GM23338 (cell line): ENCODE measurements at regions not wholly inside any gene's neighbourhood (a gene's known extent, or its start where the extent isn't known, plus 50 kb on each side); places are given as distances from the start of the nearest gene placed in this dataset.

Source experiments
- ATAC-seq: fragments of 200-7000 bp; cut with Tn5 transposase; 3 replicates; pipeline ENCODE4 v1.9.1; 2020
- DNase-seq: peaks from one replicate; pipeline ENCODE4 v3.0.0-alpha.2; 2015; ENCODE audit warnings: low spot score
- H2AFZ ChIP-seq: fragments of 200-600 bp; sonication (generic); 2 replicates; pipeline ENCODE4 v1.8.0; 2016; ENCODE audit warnings: antibody characterized with exemption, mild to moderate bottlenecking, moderate library complexity
- H3F3A ChIP-seq: fragments of 200-600 bp; sonication (generic); replicated peaks from 2 replicates; pipeline ENCODE4 v1.8.0; 2017; ENCODE audit warnings: antibody characterized with exemption, mixed run types, low read depth
- H3K27ac ChIP-seq: fragments of 200-600 bp; sonication (generic); 2 replicates; pipeline ENCODE4 v1.6.1; 2016; ENCODE audit warnings: low read depth
- H3K27me3 ChIP-seq: fragments of 200-600 bp; sonication (generic); 2 replicates; pipeline ENCODE4 v1.8.0; 2016; ENCODE audit warnings: mild to moderate bottlenecking, mixed run types, moderate library complexity; ENCODE audit not compliant: insufficient read depth
- H3K36me3 ChIP-seq: fragments of 200-600 bp; sonication (generic); 2 replicates; pipeline ENCODE4 v1.8.0; 2016; ENCODE audit warnings: mild to moderate bottlenecking; ENCODE audit not compliant: insufficient read depth
- H3K4me1 ChIP-seq: fragments of 200-600 bp; sonication (generic); 2 replicates; pipeline ENCODE4 v1.8.0; 2016; ENCODE audit warnings: mild to moderate bottlenecking, moderate library complexity; ENCODE audit not compliant: insufficient read depth
- H3K4me2 ChIP-seq: fragments of 200-600 bp; sonication (generic); 2 replicates; pipeline ENCODE4 v1.7.1; 2017; ENCODE audit warnings: mixed run types
- H3K4me3 ChIP-seq: fragments of 200-600 bp; sonication (generic); 2 replicates; pipeline ENCODE4 v1.6.1; 2016; ENCODE audit warnings: mixed run types
- H3K79me2 ChIP-seq: fragments of 200-600 bp; sonication (generic); replicated peaks from 2 replicates; pipeline ENCODE4 v1.8.0; 2017; ENCODE audit warnings: mild to moderate bottlenecking; ENCODE audit not compliant: insufficient read depth
- H3K9me2 ChIP-seq: fragments of 200-600 bp; sonication (generic); 2 replicates; pipeline ENCODE4 v1.8.0; 2017; ENCODE audit not compliant: insufficient read depth
- H4K20me1 ChIP-seq: fragments of 200-600 bp; sonication (generic); replicated peaks from 2 replicates; pipeline ENCODE4 v1.8.0; 2017; ENCODE audit warnings: mild to moderate bottlenecking; ENCODE audit not compliant: insufficient read depth
- H3K27ac Mint-ChIP-seq: 2 replicates; pipeline ENCODE4 v1.8.0; 2020; ENCODE audit warnings: inconsistent platforms, mild to moderate bottlenecking, moderate library complexity, mixed read lengths
- H3K27me3 Mint-ChIP-seq: 3 replicates; pipeline ENCODE4 v1.8.0; 2022; ENCODE audit warnings: low read depth, mild to moderate bottlenecking, moderate library complexity, mixed read lengths, inconsistent platforms; ENCODE audit not compliant: insufficient read depth, poor library complexity
- H3K36me3 Mint-ChIP-seq: 3 replicates; pipeline ENCODE4 v1.8.0; 2021; ENCODE audit warnings: low read depth, mild to moderate bottlenecking, inconsistent platforms, moderate library complexity, mixed read lengths
- H3K4me1 Mint-ChIP-seq: 3 replicates; pipeline ENCODE4 v1.8.0; 2020; ENCODE audit warnings: mild to moderate bottlenecking, inconsistent platforms, mixed read lengths
- H3K4me3 Mint-ChIP-seq: 3 replicates; pipeline ENCODE4 v1.8.0; 2021; ENCODE audit warnings: moderate library complexity, mild to moderate bottlenecking, inconsistent platforms, mixed read lengths
- H3K9me3 Mint-ChIP-seq: 3 replicates; pipeline ENCODE4 v1.8.0; 2020; ENCODE audit warnings: moderate library complexity, mild to moderate bottlenecking, inconsistent platforms, mixed read lengths
- CREB1 ChIP-seq: fragments of 250-450 bp; sonication (Bioruptor Pico); IDR thresholded peaks from 2 replicates; pipeline ENCODE4 v1.5.0; 2020; ENCODE audit warnings: low read depth, mild to moderate bottlenecking, moderate library complexity
- EZH2 ChIP-seq: fragments of 200-600 bp; sonication (generic); IDR thresholded peaks from one replicate; pipeline ENCODE4 v1.8.0; 2017; ENCODE audit warnings: antibody characterized with exemption, mild to moderate bottlenecking, low read depth; ENCODE audit not compliant: unreplicated experiment
- EZH2phosphoT487 ChIP-seq: fragments of 200-600 bp; sonication (generic); IDR thresholded peaks from one replicate; pipeline ENCODE4 v1.8.1; 2018; ENCODE audit warnings: antibody characterized with exemption; ENCODE audit not compliant: unreplicated experiment
- JUNB ChIP-seq: IDR thresholded peaks from one replicate; pipeline ENCODE4 v1.6.1; 2016; ENCODE audit warnings: antibody characterized with exemption; ENCODE audit not compliant: unreplicated experiment
- NANOG ChIP-seq: IDR thresholded peaks from 2 replicates; pipeline ENCODE4 v1.6.1; 2016; ENCODE audit warnings: antibody characterized with exemption, borderline replicate concordance
- POLR2AphosphoS5 ChIP-seq: IDR thresholded peaks from 2 replicates; pipeline ENCODE4 v1.6.1; 2016; ENCODE audit warnings: antibody characterized with exemption, low read depth
- STAT1 ChIP-seq: IDR thresholded peaks from one replicate; pipeline ENCODE4 v1.6.1; 2016; ENCODE audit warnings: antibody characterized with exemption; ENCODE audit not compliant: unreplicated experiment
- ZNF114 ChIP-seq: fragments of 250-450 bp; sonication (Bioruptor Pico); IDR thresholded peaks from 2 replicates; pipeline ENCODE4 v1.5.0; 2020; ENCODE audit warnings: mild to moderate bottlenecking, moderate library complexity
- ZNF331 ChIP-seq: fragments of 250-450 bp; sonication (Bioruptor Pico); IDR thresholded peaks from 2 replicates; pipeline ENCODE4 v1.5.0; 2020; ENCODE audit warnings: low read depth, mild to moderate bottlenecking, moderate library complexity
- TF ChIP-seq, protein P1 (sequence below), 2 experiments: fragments of 200-600 bp in 1 of 2; sonication (generic) in 1 of 2; conservative IDR thresholded peaks; 2 replicates each; pipeline versions ENCODE4 v1.5.1 to v1.6.1; 2016 to 2017; ENCODE audit warnings: antibody characterized with exemption in 2 of 2, low read depth in 2 of 2, mild to moderate bottlenecking in 2 of 2, moderate library complexity in 1 of 2
- TF ChIP-seq, protein P2 (sequence below): IDR thresholded peaks from 2 replicates; pipeline ENCODE4 v1.6.1; 2016; ENCODE audit warnings: antibody characterized with exemption
- TF ChIP-seq, protein P3 (sequence below): fragments of 250-450 bp; sonication (Bioruptor Pico); IDR thresholded peaks from 2 replicates; pipeline ENCODE4 v1.5.0; 2020; ENCODE audit warnings: mild to moderate bottlenecking, moderate library complexity
- TF ChIP-seq, protein P4 (sequence below): IDR thresholded peaks from one replicate; pipeline ENCODE4 v1.6.1; 2018; ENCODE audit warnings: antibody characterized with exemption; ENCODE audit not compliant: unreplicated experiment

DNA sequence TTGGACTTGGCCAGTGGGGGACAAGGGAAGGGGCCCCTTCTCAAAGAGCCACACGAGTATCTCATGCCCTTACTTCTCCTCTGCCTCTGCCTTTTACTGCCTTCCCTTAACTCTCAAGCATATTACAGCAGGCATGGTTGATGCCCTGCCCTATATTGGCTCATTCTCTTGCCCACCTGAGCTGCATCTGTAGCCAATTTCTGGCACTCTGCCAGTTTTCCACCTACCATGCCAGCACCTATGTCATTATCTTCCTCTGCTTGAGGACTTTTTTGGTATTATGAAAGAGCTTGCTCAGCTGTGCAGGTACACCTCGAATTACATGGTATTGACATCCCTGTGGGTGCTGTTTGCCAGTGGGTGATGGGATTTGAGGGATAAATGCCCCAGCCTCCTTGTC lies 181.8 kb downstream of the OXSM start:
- H3K36me3 ChIP-seq, result no peaks in the 10 kb centered on the region
- ATAC-seq (no peak), DNase-seq (no peak)
- 0 out of 2 replicates have a peak, but pooled peaks cover 2% of the 10 kb centered on the region for H3K9me2 ChIP-seq
- H2AFZ ChIP-seq, result no peak overlapping the region
- no peak overlapping the region for H3K4me2 ChIP-seq
- no peaks in the 10 kb centered on the region for H3K27me3 ChIP-seq
- H3K27ac ChIP-seq, result no peak overlapping the region
- H3K4me3 ChIP-seq, result no peak overlapping the region
- no peaks in the 10 kb centered on the region for H3K79me2 ChIP-seq
- Mint-ChIP-seq H3K4me3 (no peak overlapping the region), H3K36me3 (no peaks in the 10 kb centered on the region; the same call in 2 of the 3 replicates), H3K27ac (no peak overlapping the region), H3K4me1 (peaks cover 6% of the 10 kb centered on the region; the same call in 2 of the 3 replicates), H3K9me3 (peaks cover 2% of the 10 kb centered on the region; the same call in 2 of the 3 replicates), H3K27me3 (no peaks in the 10 kb centered on the region)
- no peaks in the 10 kb centered on the region for H4K20me1 ChIP-seq
- no peaks in the 10 kb centered on the region for H3K4me1 ChIP-seq
- H3F3A ChIP-seq, result no peaks in the 10 kb centered on the region
- TF ChIP-seq JUNB, result no peak
- TF ChIP-seq EZH2, result no peak
- no peak for TF ChIP-seq ZNF114 (CRISPR knock-in tag)
- TF ChIP-seq ZNF331, result no peak
- TF ChIP-seq, protein P1, sequence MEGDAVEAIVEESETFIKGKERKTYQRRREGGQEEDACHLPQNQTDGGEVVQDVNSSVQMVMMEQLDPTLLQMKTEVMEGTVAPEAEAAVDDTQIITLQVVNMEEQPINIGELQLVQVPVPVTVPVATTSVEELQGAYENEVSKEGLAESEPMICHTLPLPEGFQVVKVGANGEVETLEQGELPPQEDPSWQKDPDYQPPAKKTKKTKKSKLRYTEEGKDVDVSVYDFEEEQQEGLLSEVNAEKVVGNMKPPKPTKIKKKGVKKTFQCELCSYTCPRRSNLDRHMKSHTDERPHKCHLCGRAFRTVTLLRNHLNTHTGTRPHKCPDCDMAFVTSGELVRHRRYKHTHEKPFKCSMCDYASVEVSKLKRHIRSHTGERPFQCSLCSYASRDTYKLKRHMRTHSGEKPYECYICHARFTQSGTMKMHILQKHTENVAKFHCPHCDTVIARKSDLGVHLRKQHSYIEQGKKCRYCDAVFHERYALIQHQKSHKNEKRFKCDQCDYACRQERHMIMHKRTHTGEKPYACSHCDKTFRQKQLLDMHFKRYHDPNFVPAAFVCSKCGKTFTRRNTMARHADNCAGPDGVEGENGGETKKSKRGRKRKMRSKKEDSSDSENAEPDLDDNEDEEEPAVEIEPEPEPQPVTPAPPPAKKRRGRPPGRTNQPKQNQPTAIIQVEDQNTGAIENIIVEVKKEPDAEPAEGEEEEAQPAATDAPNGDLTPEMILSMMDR (conservative IDR thresholded peaks at IDR 0.05; ENCODE audit: low read depth in 2 of 2), result no peak
- no peak for TF ChIP-seq CREB1 (CRISPR knock-in tag)
- TF ChIP-seq, protein P2, sequence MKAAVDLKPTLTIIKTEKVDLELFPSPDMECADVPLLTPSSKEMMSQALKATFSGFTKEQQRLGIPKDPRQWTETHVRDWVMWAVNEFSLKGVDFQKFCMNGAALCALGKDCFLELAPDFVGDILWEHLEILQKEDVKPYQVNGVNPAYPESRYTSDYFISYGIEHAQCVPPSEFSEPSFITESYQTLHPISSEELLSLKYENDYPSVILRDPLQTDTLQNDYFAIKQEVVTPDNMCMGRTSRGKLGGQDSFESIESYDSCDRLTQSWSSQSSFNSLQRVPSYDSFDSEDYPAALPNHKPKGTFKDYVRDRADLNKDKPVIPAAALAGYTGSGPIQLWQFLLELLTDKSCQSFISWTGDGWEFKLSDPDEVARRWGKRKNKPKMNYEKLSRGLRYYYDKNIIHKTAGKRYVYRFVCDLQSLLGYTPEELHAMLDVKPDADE, result no peak
- no peak for TF ChIP-seq EZH2phosphoT487
- TF ChIP-seq, protein P3, sequence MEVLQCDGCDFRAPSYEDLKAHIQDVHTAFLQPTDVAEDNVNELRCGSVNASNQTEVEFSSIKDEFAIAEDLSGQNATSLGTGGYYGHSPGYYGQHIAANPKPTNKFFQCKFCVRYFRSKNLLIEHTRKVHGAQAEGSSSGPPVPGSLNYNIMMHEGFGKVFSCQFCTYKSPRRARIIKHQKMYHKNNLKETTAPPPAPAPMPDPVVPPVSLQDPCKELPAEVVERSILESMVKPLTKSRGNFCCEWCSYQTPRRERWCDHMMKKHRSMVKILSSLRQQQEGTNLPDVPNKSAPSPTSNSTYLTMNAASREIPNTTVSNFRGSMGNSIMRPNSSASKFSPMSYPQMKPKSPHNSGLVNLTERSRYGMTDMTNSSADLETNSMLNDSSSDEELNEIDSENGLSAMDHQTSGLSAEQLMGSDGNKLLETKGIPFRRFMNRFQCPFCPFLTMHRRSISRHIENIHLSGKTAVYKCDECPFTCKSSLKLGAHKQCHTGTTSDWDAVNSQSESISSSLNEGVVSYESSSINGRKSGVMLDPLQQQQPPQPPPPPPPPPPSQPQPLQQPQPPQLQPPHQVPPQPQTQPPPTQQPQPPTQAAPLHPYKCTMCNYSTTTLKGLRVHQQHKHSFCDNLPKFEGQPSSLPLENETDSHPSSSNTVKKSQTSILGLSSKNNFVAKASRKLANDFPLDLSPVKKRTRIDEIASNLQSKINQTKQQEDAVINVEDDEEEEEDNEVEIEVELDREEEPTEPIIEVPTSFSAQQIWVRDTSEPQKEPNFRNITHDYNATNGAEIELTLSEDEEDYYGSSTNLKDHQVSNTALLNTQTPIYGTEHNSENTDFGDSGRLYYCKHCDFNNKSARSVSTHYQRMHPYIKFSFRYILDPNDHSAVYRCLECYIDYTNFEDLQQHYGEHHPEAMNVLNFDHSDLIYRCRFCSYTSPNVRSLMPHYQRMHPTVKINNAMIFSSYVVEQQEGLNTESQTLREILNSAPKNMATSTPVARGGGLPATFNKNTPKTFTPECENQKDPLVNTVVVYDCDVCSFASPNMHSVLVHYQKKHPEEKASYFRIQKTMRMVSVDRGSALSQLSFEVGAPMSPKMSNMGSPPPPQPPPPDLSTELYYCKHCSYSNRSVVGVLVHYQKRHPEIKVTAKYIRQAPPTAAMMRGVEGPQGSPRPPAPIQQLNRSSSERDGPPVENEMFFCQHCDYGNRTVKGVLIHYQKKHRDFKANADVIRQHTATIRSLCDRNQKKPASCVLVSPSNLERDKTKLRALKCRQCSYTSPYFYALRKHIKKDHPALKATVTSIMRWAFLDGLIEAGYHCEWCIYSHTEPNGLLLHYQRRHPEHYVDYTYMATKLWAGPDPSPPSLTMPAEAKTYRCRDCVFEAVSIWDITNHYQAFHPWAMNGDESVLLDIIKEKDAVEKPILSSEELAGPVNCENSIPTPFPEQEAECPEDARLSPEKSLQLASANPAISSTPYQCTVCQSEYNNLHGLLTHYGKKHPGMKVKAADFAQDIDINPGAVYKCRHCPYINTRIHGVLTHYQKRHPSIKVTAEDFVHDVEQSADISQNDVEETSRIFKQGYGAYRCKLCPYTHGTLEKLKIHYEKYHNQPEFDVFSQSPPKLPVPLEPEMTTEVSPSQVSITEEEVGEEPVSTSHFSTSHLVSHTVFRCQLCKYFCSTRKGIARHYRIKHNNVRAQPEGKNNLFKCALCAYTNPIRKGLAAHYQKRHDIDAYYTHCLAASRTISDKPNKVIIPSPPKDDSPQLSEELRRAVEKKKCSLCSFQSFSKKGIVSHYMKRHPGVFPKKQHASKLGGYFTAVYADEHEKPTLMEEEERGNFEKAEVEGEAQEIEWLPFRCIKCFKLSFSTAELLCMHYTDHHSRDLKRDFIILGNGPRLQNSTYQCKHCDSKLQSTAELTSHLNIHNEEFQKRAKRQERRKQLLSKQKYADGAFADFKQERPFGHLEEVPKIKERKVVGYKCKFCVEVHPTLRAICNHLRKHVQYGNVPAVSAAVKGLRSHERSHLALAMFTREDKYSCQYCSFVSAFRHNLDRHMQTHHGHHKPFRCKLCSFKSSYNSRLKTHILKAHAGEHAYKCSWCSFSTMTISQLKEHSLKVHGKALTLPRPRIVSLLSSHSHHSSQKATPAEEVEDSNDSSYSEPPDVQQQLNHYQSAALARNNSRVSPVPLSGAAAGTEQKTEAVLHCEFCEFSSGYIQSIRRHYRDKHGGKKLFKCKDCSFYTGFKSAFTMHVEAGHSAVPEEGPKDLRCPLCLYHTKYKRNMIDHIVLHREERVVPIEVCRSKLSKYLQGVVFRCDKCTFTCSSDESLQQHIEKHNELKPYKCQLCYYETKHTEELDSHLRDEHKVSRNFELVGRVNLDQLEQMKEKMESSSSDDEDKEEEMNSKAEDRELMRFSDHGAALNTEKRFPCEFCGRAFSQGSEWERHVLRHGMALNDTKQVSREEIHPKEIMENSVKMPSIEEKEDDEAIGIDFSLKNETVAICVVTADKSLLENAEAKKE, result no peak
- TF ChIP-seq STAT1, result no peak
- TF ChIP-seq NANOG, result no peak
- no peak for TF ChIP-seq POLR2AphosphoS5
- TF ChIP-seq, protein P4, sequence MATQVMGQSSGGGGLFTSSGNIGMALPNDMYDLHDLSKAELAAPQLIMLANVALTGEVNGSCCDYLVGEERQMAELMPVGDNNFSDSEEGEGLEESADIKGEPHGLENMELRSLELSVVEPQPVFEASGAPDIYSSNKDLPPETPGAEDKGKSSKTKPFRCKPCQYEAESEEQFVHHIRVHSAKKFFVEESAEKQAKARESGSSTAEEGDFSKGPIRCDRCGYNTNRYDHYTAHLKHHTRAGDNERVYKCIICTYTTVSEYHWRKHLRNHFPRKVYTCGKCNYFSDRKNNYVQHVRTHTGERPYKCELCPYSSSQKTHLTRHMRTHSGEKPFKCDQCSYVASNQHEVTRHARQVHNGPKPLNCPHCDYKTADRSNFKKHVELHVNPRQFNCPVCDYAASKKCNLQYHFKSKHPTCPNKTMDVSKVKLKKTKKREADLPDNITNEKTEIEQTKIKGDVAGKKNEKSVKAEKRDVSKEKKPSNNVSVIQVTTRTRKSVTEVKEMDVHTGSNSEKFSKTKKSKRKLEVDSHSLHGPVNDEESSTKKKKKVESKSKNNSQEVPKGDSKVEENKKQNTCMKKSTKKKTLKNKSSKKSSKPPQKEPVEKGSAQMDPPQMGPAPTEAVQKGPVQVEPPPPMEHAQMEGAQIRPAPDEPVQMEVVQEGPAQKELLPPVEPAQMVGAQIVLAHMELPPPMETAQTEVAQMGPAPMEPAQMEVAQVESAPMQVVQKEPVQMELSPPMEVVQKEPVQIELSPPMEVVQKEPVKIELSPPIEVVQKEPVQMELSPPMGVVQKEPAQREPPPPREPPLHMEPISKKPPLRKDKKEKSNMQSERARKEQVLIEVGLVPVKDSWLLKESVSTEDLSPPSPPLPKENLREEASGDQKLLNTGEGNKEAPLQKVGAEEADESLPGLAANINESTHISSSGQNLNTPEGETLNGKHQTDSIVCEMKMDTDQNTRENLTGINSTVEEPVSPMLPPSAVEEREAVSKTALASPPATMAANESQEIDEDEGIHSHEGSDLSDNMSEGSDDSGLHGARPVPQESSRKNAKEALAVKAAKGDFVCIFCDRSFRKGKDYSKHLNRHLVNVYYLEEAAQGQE, result no peak
